HG02870 (cell line): ENCODE measurements at regions not wholly inside any gene's neighbourhood (a gene's known extent, or its start where the extent isn't known, plus 50 kb on each side); places are given as distances from the start of the nearest gene placed in this dataset.

Experiments
- ATAC-seq: cut with Tn5 transposase; IDR thresholded peaks from one replicate; pipeline ENCODE4 v1.9.1; 2021; ENCODE audit warnings: mild to moderate bottlenecking, moderate library complexity; ENCODE audit not compliant: unreplicated experiment

DNA sequence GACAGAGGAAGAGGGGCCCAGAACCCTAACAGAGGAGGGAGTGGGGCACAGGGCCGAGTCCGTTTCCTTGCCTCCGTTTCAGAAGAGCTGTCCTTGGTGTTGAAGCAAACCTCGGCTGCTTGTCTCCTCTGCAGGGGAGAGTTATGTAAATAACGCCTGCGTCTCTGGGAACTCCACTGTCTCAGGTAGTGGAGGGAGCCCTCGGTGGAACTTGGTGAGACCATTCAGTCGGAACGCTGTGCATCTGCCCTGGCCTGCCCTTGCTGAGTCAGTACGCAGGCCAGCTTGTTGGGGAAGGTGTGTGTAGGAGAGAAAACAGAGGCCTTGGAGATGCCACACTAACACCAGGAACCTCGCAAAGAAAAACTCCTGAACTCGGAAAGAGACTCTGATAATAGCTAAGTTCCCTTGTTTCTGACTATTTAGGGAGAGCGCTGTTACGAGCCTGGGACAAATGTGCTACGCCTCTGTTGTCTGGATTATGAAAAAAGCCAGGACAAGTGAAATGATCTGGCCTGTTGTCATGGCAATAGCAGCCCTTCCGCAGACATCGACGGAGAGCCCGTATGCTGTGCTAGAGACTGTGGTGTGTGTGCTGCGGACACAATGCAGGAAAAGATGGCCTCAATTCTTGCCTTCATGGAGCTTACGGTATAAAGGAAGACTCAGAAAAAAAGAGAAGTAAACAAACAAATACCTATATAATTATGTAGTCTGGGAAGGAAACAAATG lies 94.6 kb upstream of the AKT3 start:
- no peak for ATAC-seq

DNA sequence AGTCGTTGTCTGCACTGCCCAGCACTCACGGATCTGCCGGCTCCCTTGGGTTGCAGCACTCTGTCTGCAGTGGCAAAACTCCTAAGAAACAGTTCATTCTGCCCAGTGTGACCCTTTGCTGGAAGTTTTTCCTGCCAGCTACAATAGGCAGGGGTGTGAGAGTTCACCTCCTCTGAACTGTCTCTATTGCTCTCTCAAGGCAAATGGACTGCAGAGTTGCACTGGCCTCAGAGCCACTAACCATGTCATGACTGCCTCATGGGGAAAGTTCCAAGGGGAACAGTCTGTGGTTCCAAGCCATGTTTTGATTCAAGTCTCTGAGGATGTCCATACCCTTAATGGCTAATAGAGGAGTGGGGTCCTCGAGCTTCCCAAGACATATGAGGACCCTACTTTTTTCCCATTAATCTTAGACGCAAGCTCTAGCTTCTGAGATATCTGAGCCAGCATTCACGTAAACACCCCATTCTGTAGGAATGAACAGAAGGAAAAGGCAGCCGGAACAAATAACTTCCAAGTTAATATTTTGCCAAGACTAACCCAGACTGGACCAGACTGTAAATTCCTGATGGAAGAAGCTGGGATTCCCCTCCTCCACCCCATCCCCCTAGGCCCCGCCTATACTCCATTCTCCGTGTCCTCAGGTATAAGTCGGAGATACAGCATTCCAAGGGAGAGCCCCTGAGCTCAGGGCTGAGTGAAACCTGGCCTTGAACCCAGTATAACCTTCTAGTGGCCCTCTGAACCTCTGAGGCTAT lies 93.8 kb upstream of the AKT3 start:
- ATAC-seq = no peak

DNA sequence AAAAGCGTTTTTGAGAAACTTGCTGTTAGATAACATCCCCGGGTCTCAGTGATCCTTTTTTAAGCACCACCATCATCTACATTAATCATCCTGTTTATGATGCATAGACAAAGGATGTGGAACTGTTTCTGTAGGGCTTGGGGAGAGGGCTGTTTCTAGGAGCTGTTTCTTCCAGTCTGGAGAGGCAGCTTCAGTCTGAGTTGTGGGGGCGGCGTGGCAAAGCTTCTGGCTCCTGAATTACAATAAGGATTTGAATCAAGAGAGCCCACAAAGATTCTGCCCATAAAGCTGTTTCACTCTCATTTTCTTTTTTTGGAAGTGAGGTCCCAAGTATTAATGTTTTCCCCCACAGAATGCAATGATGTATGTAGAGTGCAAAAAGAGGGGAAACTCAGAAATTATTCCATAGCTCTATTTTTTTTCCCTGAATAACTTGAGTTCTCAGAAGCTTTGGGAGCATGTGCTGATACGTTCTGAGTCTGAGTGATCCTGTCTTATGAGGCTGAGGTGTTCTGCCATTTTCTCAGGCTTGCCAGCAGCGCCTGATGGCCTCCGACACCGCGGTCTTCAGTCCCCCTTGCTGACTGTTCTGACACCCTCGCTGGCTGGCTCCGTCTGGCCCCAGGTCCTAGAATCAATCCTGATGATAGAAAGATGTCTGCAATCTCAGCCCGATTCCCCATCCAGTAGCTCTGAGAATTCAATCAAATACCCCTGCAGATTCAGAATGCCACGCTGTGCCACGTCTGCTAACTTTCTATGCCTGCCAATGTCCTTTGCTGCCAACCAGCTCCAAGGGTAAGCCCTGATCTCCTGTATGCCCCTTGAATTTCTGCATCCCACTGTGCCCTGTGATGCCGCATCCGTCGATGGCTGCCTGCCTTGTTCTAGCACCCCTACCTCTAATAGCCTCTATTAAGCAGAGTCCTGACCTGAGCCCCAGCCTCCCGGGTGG lies 92.4 kb upstream of the AKT3 start:
- ATAC-seq = no peak

DNA sequence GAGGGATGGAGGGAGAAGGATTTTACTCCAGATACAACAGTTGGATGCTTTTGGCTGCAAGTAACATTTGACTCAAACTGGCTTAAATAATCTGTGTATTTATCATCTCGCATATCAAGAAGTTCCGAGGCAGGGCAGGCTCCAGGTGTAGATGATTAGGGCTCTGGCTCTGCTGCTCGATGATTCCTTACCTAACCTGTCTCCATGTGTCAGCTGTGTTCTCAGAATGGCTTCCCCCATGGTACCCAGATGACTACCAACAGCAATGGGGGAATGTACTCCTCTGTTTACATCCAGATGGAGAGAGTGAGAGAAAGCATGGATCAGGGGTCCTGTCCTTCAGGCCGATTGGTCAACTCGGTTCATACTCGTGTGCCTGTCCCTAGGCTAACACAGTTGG lies 90.4 kb upstream of the AKT3 start:
- no peak for ATAC-seq

DNA sequence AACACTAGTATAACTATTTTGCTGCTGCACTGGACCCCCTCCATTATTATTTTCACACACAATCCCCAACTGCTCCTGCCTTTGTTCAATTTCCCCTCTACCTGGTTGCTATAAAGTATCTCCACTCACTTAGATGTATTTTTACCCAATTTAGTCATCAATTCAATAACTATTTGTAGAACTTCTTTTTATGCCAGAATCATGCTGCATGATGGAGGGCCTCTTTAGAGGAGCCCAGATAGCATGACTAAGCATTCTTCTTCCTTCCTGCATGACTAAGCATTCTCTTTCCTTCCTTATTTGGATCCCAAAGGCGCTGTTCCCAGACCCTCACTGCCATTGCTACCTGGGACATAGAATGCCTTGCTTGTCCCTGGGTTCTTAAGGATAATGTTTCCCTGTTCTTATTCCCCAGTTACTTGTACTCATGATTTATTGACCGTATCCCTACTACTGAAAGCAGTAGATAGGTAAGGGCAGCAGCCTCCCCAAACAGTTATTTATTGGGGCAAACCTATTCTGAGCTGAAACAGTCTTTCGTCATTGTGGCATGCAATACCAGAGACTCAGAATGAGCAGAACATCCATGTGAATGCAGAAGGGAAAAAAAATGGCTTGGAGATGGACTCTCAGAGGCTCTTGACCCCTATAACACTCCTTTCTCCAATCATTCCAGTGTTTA lies 89.3 kb upstream of the AKT3 start:
- ATAC-seq = no peak

DNA sequence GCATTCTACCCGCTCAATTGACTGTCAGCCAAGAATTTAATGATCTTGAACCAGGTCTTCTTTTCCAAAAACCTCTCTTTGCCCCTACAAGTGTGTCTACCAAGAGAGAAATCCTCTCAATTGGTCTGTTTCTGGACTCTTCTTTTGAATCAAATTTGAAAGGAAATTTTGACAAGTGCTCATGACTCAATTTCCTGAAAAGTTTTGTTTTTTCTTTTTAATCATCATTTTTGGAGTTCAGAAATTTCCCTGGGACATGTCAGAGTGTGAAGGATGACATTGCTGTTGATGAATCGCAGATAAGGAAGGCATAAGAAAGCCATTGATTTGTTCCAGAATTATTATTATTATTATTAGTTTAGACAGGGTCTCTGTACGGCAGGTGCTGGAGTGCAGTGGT lies 88.2 kb upstream of the AKT3 start:
- no peak for ATAC-seq

DNA sequence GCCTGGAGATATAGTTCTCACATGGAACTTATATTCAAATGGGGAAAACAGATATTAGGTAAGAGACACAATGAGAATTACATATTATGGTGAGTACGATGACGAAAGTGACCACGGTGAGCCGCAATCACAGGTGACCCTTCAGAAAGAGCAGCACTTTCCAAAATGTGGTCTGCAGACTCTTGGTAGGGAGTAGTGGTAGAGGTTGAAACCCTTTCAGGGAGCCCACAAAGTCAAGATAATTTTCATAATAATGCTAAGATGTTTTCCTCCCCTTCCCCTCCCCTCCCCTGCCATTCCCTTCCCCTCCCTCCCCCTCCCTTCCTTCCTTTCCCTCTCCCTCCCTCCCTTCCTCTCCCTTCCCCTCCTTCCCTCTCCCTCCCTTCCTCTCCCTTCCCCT lies 83.5 kb upstream of the AKT3 start:
- no peak for ATAC-seq

DNA sequence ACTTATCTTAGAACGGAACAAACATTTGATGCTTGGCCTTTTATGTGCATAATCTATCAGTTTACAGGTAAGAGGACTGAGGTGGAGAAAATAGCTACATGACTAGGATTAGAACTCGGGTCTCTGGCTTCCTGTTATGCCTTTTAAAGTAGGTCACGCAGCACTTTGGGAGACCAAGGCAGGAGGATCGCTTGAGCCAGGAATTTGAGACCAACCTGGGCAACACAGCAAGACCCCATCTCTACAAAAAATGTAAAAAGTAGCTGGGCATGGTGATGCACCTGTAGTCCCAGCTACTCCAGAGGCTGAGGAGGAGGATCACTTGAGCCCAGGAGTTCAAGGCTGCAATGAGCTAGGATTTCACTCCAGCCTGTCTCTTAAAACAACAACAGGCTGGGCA lies 81.9 kb upstream of the AKT3 start:
- no peak for ATAC-seq

DNA sequence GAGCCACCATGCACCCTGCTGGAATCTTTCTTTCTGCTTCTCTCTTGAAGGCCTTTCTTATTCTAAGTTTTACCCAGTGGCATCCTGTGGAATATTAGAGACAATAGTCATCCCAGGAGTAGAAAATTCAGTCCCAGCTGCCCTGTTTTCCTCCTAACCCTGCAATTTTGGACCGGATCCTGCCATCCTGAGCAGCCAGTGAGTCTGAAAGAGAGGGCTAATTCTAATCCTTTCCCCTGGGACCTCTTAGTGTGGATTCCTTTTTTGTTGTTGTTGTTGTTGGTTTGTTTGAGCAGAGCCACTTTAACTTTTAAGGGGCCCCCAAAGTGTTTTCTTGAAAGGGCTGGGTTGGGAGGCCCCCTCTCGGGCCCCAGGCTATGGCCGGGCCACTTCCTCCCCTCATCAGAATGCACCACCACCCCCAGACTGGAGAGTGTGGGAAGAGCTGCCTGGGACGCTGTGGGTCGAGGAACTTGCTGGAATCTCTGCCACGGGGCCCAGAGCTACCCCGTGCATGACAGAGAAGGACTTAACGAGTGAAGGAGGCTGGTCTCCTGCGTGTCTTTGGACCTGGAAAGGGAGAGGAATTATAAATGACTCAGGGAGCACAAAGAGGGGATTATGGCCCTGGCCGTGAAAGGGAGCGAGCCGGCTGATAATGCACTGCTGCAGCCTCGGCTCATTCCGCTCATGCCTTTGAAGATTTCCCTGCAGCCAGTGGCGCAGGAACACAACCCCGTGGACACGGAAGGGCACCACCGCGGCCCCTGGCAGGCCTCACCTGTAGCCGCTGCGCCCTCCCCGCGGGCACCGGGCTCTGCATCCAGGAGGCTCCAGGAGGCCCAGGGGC lies 81.0 kb upstream of the AKT3 start:
- no peak for ATAC-seq

DNA sequence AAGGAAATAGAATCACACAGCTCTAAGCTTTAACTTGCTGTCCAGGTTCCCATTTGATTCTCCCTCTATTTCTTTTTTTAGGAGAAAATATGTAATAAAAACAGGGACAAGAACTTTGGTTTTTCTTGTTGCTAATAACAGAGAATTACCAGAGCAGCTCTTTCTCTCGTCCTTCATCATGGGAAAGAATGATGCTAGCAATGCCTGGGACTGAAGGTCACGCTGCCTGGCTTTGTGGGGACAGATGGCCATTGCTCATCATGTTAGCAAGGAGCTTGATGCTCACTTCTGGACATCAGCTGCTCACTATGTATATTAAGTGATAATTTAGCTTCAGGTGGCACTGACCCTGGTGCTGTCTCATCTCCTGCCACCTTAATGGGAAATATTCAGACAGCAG lies 77.3 kb upstream of the AKT3 start:
- no peak for ATAC-seq

DNA sequence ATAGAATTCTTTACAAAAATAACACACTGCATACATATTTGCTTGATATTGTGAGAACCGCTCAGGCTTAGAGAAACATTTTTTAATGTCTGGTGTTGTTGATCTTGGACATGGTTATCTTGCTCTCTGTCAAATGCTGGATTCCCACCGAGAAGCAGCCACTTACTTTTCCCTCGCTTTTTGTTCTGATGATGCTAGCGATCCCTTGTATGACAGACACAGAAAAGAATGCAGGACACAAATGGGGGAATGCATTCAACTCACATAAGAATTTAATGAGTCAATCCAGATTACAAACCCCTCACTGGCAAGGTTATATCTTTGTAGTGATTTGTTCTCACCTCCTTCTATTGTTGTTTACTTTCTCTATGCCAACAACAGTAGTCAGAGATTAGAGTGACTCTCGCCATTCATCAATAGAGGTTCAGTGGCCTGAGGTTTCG lies 76.8 kb upstream of the AKT3 start:
- ATAC-seq = no peak

DNA sequence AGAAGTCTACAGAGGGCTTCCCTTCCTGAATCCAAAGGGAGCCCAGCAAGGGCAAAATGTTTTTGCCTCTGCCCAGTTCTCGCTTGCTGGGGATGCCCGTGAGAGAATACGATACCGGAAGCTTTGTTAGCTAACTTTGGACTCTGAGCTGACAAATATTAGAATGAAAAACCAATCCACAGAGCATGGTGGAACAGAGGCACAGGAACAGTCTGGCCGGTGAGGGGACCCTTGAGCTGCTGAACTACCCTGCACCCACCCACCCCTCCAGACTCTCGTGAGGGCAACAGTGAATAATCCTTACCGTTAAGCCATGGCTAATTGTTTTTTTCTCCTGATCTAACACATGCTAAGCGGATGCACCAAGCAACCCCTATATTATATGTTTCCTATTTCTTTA lies 76.3 kb upstream of the AKT3 start:
- ATAC-seq = no peak

DNA sequence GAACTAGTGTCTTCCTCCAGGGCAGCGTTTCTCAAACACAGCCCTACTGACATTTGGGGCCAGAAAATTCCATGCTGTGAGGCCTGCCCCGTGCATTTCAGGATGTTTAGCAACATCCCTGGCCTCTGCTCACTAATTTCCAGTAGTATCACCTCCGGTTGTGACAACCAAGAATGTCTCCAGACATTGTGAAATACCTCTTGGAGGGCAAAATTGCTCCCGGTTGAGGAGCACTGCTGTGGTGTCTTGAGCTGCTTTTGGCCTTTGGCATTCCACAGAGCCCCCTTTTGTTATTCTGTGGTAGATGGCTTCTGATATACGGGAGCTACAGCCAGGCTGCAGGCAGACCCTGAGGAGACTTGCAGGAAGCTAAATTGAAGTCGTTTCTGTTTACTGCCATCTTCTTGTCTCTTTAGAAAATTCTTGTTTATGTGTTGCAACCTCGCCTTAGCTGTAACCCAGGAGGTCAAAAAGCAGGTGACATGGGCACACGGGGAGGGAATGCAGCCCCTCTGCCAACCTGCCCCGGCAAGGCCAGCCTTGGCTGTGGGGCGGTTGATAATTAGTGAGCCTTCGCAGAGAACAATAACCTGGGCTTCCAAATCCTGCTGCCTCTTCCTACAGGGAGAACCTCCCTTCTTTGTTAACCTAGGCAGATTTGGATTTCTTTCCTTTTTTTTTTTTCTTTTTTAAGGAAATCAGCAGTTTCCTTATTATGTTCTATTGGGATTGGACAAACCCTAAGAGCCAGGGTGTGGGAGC lies 74.7 kb upstream of the AKT3 start:
- ATAC-seq = no peak

DNA sequence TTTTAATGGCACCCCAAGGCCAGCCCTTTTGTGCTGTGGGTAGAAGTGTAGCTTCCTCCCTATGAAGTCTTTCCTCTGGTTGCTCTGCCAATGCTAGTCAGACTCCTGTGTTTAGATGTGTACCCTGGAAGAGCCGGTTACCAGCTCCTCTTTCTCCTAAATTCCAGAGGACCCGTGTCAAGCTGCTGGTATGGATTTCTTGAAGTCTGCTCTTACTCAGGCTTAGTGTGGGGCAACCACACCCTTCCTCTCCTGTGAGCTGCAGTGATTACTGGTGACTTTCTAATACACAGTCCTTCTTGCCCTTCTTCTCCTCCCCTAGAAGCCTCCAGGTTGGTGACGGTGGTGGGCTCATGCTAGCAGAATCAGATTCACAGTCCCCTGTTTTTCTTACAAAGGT lies 74.1 kb upstream of the AKT3 start:
- ATAC-seq = no peak

DNA sequence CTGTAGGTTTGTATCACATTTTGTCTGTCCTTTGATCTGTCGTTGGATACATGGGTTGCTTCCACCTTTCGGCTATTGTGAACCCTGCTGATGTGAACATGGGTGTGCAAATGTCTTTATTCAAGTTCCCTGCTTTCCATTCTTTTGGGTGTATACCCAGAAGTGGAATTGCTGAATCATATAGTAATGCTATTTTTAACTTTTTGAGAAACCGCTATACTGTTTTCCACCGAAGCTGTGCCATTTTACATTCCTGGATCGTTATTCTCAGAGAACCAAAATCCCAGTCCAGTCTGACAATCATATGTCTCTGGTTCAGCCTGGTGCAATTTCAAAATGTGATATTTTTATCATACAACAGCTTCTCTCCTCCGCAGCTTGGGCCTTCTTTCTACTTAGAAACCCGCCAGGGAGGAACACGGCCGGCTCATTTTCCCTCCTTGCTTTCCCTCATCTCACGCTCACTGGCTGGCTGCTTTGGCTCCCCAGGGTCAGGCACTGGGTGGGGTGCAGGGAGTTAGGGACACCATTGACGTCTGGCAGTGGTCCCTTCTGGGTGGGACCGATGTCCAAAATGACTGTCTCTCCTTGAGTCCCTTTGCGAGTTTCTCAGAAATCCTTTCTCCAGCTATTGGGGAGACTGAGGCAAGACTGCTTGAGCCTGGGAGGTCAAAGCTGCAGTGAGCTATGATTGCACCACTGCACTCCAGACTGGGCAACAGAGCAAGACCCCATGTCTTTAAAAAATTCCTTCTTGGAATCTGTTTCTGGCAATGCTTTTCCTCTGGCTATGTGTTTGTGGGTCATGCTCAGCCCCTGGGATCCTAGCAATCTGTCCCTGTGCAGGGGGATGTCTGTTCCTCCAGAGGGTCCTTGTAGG lies 73.5 kb upstream of the AKT3 start:
- no peak for ATAC-seq

DNA sequence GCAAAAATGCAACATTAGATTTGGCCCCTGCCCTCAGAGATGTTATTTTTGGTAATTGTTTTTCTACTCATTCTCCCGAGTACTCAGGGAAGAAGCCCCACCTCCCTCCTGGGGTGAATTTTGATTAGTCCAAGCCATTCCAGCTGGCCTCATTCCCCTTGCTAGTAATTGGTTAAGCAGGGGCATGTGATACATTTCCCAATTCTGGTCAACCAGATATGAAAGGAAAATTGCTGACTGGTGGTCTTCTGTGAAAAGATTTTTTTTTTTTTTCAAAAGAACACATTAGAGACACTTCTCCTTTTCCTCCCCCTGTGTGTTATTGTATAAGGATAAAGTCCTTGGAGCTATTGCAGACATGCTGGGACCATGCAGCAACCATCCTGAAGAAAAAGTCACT lies 71.1 kb upstream of the AKT3 start:
- no peak for ATAC-seq

DNA sequence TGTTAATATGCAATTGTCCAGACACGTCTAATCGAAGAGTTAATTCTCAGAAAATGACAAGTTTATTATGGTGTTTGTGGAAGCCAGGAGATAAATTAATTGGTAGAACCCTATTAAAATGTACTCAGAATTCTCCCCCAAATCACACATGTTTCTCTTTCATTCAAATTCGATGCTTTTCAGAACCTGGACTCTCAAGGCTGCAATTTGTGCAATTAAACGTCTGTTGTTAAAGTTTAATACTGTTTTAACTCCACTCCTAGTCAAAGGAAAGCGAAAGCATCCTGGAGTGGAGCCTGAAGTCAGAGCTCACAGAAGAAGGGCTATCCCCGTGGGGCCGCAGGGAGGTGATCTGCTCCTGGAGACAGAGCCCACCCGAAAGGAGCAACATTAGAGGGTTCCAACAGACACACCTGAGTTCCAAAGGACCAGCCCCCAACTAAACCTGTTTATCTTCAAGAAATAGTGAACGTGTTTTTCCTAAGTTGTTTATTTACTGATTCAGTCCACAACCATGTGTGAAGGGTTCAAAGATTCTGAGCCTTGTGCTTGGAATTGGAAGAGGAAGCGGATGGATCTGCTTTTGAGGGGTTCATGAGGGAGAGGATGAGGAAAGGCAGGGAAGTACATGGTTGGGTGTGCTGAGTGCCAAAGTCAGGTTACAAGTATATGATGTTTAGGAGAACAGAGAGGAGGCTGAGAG lies 68.0 kb upstream of the AKT3 start:
- ATAC-seq = no peak
